ENCODE measurements at regions not wholly inside any gene's neighbourhood (a gene's known extent, or its start where the extent isn't known, plus 50 kb on each side); places are given as distances from the start of the nearest gene placed in this dataset.

DNA sequence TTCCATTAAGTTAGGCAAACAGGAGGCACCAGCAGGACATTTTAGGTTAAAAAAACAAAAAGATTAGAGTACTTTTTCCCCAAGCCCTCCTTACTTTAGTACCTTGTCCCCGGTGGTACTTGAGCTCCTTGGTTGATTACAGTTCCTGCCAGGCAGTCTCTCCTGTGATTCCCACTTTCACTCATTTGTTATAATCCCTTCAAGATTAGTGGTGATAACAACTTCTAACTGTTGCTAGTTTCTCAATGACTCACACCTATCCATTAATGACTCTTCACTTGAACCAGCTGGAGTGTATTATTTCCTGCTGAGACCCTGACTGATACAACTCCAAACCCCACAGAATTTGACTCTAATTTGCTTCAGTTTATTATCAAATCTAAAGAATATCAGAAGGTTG is 765.0 kb upstream of the DIAPH2 start:
- TF ChIP-seq, protein P1, sequence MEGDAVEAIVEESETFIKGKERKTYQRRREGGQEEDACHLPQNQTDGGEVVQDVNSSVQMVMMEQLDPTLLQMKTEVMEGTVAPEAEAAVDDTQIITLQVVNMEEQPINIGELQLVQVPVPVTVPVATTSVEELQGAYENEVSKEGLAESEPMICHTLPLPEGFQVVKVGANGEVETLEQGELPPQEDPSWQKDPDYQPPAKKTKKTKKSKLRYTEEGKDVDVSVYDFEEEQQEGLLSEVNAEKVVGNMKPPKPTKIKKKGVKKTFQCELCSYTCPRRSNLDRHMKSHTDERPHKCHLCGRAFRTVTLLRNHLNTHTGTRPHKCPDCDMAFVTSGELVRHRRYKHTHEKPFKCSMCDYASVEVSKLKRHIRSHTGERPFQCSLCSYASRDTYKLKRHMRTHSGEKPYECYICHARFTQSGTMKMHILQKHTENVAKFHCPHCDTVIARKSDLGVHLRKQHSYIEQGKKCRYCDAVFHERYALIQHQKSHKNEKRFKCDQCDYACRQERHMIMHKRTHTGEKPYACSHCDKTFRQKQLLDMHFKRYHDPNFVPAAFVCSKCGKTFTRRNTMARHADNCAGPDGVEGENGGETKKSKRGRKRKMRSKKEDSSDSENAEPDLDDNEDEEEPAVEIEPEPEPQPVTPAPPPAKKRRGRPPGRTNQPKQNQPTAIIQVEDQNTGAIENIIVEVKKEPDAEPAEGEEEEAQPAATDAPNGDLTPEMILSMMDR (IDR thresholded peaks at IDR 0.05), result no peak

DNA sequence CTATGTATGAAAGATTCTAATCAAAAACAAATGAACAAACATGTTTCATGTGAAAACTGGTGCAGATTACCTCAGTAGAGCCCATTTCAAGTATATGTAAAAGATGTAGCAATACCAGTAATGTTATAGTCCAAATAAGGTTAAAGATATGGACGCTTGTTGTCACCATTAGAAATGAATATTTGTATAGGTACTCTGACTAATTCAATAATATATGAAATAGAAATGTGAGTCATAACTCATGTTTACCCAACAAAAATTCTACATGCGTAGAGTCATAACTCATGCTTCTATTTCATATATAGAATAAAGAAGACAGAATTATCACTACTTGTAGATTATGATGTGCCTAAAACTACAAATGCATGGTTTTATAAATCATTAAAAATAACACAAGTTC is 739.1 kb upstream of the DIAPH2 start:
- TF ChIP-seq, protein P1 (IDR thresholded peaks at IDR 0.05), result no peak

DNA sequence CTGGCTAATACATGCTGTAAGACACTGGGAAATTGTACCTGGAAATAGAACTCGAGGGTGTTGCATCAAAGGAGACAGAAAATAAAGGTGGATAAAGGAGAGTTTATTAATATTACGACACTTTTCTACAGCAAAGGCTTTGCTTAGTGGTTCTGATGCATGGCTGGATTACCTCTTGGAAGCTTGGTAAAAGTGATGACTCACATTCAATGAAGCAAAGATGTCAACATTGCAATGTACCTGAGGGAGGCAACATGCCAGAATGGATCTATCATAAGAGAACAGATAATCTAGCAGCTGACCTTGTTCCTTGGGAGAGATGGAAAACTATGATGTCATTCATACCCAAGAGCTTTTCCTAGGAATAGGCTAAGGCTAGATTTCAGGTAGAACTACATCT is 735.1 kb upstream of the DIAPH2 start:
- TF ChIP-seq, protein P1 (IDR thresholded peaks at IDR 0.05), result no peak

DNA sequence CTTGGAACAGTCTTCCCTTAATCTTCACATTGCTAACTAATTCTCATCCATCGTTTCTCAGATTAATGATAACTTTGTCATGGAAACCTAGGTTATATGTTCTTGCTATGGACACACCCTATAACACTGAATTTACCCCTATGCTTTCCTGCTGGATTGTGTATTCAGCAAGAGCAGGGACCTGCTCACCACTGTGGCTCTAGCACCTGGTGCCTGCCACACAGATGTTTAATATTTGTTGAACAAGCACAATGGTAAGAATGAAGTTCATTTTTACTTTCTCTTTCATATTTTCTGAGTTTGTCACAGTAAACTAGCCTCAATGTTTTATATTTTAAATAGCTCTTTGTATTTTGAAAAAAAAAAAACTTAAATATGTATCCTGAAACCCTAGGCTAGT is 734.0 kb upstream of the DIAPH2 start:
- TF ChIP-seq, protein P1 (IDR thresholded peaks at IDR 0.05), result no peak

DNA sequence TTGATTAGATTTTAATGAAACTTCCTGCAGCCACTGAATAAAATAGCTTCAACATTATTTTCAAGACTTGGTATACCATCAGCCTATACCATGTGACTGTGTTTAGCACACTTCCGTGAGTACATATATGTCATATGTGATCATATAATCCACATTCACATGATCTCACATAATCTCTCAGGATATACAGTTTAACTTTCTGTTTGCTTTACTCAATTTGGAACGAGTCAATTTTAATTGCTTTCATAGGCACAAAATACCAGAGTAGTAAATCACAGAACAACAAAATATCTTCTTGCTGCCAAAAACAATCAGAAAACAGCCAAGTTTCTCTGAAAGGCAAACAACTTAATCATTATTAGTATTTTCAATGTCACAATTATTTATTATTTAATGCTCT is 731.1 kb upstream of the DIAPH2 start:
- TF ChIP-seq, protein P1 (IDR thresholded peaks at IDR 0.05), result no peak

DNA sequence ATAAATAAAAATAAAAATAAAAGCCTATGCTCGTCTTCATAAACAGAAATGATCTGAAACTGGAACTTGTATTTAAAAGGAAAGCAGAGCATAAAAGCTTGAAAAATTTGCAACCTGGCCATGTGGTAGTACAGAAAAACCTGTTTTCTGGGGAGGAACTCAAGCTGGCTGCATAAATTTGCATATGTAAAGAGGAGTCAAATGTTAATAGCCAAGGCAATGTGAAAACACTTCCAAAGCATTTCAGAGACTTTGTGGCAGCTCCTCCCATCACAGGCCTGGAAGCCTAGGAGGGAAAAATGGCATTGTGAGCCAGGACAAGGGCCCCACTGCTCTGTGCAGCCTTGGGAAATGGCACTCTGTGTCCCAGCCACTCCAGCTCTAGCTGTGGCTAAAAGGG is 727.9 kb upstream of the DIAPH2 start:
- TF ChIP-seq, protein P1 (IDR thresholded peaks at IDR 0.05), result no peak

DNA sequence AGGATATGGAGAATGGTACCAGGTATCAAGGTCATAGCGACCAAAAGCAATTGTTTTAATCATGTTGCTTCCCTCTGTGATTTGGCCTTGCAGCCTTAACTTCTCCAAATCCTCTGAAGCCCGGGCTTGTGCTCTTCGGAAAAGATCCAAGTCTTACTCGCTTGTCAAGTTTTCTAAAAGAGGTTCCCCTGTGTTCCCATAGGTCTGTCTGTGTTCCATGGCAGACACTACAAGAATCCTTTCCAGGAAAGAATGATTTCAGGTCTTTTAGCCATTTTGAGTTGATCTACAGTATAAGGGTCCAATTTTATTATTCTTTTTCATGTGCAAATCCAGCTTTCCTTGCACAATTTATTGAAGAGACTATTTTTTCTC is 710.6 kb upstream of the DIAPH2 start:
- TF ChIP-seq, protein P1 (IDR thresholded peaks at IDR 0.05), result no peak

DNA sequence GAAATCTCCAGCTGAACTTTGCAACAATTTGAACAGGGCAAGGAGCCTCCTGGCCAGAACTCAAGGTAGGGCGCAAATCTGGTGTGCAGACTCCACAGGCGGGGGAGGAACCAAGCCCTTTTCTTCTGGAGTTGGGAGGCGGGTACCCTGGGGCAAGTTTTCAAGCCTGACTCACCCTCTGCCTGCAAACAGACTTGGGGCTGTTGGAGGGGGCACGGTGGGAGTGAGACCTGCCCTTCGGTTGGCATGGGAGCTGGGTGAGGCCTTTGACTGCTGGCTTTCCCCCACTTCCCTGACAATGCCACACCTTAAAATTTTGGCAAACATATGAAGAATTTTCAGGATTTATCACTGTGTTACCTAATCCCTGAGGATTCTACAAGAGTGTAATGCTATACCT is 709.8 kb upstream of the DIAPH2 start:
- TF ChIP-seq, protein P1 (IDR thresholded peaks at IDR 0.05), result no peak
